ENCODE measurements at regions not wholly inside any gene's neighbourhood (a gene's known extent, or its start where the extent isn't known, plus 50 kb on each side); places are given as distances from the start of the nearest gene placed in this dataset.

DNA sequence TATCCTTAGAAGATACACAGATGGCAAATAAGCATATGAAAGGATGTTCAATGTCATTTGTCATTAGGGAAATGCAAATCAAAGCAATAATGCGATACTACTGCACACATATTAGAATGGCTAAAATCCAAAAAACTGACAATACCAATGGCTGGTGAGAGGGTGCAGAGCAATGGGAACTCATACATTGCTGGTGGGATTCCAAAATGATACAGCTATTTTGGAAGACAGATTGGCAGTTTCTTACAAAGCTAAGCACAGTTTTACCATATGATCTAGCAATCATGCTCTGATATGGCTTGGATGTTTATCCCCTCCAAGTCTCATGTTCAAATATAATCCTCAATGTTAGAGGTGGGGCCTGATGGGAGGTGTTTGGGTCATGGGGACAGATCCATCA, 122.6 kb downstream of the KCTD15 start:
- H3K27me3 Mint-ChIP-seq = peaks cover 2 to 28% of the 10 kb centered on the region in 2 donors
- CTCF ChIA-PET = no interaction called here

DNA sequence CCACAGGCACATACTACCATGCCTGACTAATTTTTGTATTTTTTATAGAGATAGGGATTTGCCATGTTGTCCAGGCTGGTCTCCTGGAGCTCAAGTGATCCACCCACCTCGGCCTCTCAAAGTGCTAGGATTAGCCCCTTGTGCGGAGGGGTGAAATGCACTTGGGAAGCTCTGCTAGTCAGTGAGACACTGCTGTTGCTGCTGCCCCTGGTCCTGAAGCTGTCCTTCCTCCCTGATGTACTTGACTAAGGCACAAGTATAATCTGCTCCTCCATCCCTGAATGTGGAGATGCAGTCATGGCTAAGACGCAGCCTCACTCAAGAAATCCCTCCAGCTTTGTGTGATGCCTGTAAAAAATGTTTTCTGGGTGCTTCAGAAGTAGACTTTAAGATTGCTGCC, 124.5 kb downstream of the KCTD15 start:
- DNase-seq = no peak
- no peaks in the 10 kb centered on the region for H3K4me1 Mint-ChIP-seq
- no peaks in the 10 kb centered on the region for H3K9me3 ChIP-seq (ENCODE audit: low read length)
- no peaks in the 10 kb centered on the region for H3K27me3 ChIP-seq (ENCODE audit: insufficient read depth, low read length, poor library complexity, severe bottlenecking)
- H3K36me3 ChIP-seq (ENCODE audit: insufficient read depth, low read length) = no peaks in the 10 kb centered on the region
- no peak overlapping the region for H3K4me3 ChIP-seq (ENCODE audit: low read length)
- H3K4me3 Mint-ChIP-seq = no peak overlapping the region
- peaks cover 0 to 4% (median 0%) of the 10 kb centered on the region in 5 donors for H3K9me3 Mint-ChIP-seq
- no peaks in the 10 kb centered on the region for H3K36me3 Mint-ChIP-seq
- no peak overlapping the region for H3K27ac Mint-ChIP-seq
- H3K27ac ChIP-seq (ENCODE audit: low read depth, low read length) = no peak overlapping the region
- H3K27me3 Mint-ChIP-seq = peaks cover 6 to 27% of the 10 kb centered on the region in 2 donors
- no peaks in the 10 kb centered on the region for H3K4me1 ChIP-seq (ENCODE audit: insufficient read depth, low read length)
- ChIA-PET CTCF (no interaction called here), POLR2A (no interaction called here)

More for the DNA sequence above, 122.6 kb downstream of the KCTD15 start:
- Histone ChIP-seq H3K36me3 (ENCODE audit: insufficient read depth, low read length) (no peaks in the 10 kb centered on the region), H3K4me1 (ENCODE audit: insufficient read depth, low read length) (no peaks in the 10 kb centered on the region), H3K4me3 (ENCODE audit: low read length) (no peak overlapping the region), H3K27me3 (ENCODE audit: insufficient read depth, low read length, poor library complexity, severe bottlenecking) (no peaks in the 10 kb centered on the region), H3K27ac (ENCODE audit: low read depth, low read length) (no peak overlapping the region), H3K9me3 (ENCODE audit: low read length) (no peaks in the 10 kb centered on the region)
- H3K4me1 Mint-ChIP-seq = no peaks in the 10 kb centered on the region
- no peak for DNase-seq
- H3K9me3 Mint-ChIP-seq = peaks cover 0 to 4% (median 0%) of the 10 kb centered on the region in 5 donors
- no peak overlapping the region for H3K27ac Mint-ChIP-seq
- POLR2A ChIA-PET = no interaction called here
- no peaks in the 10 kb centered on the region for H3K36me3 Mint-ChIP-seq
- no peak overlapping the region for H3K4me3 Mint-ChIP-seq

DNA sequence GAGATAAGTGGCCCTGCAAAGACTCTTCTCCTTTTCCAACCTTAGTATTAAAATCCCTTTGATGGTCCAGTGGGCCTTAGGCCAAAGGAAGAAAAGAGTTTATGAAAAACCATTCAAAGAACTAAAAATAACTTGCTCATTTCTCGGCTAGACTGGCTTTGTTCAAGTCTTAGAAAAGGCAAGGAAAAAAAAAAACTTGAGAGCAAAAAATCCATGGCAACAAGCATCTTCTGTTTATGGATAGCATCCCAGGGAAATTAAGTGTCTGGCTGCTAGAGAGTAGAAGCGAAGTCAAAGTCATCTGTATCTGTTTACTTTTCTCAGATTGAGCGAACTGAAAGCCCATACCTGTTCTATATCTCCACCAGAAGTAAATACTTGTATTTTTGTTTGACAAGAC, 129.6 kb downstream of the KCTD15 start:
- DNase-seq = no peak
- ChIA-PET POLR2A (no interaction called here), CTCF (no interaction called here)
- H3K27ac ChIP-seq (ENCODE audit: low read depth, low read length) = no peak overlapping the region
- H3K4me3 ChIP-seq (ENCODE audit: low read length) = no peak overlapping the region
- H3K9me3 ChIP-seq (ENCODE audit: low read length) = no peaks in the 10 kb centered on the region
- Mint-ChIP-seq H3K27me3 (peaks cover 17 to 45% of the 10 kb centered on the region in 2 donors), H3K4me3 (no peak overlapping the region), H3K36me3 (no peaks in the 10 kb centered on the region), H3K9me3 (peaks cover 0 to 3% (median 0%) of the 10 kb centered on the region in 5 donors), H3K27ac (no peak overlapping the region), H3K4me1 (no peaks in the 10 kb centered on the region)
- no peaks in the 10 kb centered on the region for H3K36me3 ChIP-seq (ENCODE audit: insufficient read depth, low read length)
- no peaks in the 10 kb centered on the region for H3K4me1 ChIP-seq (ENCODE audit: insufficient read depth, low read length)
- H3K27me3 ChIP-seq (ENCODE audit: insufficient read depth, low read length, poor library complexity, severe bottlenecking) = no peaks in the 10 kb centered on the region

DNA sequence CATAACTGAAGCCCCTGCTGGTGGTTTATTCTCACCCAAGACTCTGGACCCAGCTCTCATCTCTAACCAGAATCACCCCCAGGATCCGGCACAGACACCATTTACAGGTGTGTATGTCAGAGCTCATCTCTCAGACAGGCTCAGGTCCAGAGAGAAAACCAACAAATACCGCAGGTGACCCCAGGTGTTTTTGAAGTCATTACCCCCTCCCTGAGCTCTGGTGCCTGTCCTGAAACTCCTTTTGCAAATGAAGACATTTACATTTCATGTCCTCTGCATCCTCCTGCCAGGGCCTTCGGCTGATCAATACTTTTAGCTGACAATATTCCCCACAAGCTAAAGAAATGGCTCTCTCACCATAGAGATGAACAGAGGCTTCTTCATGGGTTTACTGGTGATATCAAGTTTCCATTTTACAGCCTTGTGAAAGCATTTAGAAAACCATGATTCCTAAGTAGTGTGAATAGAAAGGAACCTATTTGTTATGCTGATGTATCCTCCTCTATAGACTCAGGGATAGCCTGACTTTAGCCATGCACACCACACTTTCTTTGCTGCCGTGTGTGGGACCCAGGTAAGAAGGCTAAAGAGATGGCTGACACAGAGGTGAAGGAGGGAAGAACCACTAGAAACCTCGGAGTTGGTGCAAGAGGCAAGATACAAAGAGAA, 131.3 kb downstream of the KCTD15 start:
- POLR2A ChIA-PET = no interaction called here
- Mint-ChIP-seq H3K27me3 (peaks cover 21 to 48% of the 10 kb centered on the region in 2 donors), H3K4me1 (no peaks in the 10 kb centered on the region), H3K4me3 (no peak overlapping the region), H3K9me3 (peaks cover 0 to 3% (median under 1%) of the 10 kb centered on the region in 5 donors), H3K27ac (peak overlapping the region in 1 of 8 donors; percentile 17), H3K36me3 (no peaks in the 10 kb centered on the region)
- no peak overlapping the region for H3K4me3 ChIP-seq (ENCODE audit: low read length)
- DNase-seq = no peak
- CTCF ChIA-PET = no interaction called here
- H3K9me3 ChIP-seq (ENCODE audit: low read length) = no peaks in the 10 kb centered on the region
- no peaks in the 10 kb centered on the region for H3K4me1 ChIP-seq (ENCODE audit: insufficient read depth, low read length)
- H3K27me3 ChIP-seq (ENCODE audit: insufficient read depth, low read length, poor library complexity, severe bottlenecking) = no peaks in the 10 kb centered on the region
- H3K27ac ChIP-seq (ENCODE audit: low read depth, low read length) = no peak overlapping the region
- H3K36me3 ChIP-seq (ENCODE audit: insufficient read depth, low read length) = no peaks in the 10 kb centered on the region

DNA sequence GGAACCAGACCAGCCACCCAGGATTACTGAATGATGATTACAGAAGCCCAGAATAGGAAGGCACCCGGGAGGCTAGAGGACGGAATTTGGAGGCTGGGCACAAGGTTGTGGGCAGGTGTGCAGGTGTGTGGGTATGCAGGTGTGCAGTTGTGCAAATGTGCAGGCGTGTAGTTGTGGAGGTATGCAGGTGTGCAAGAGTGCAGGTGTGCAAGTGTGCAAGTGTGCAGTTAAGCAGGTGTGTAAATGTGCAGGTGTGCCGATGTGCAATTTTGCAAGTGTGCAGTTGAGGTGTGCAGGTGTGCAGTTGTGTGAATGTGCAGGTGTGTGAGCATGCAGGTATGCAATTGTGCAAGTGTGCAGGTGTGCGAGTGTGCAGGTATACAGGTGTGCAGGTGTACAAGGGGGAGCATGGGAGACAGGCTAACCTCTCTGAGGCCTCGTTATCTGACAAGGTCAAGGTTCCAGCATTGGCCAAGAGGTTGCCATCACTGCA, 131.8 kb downstream of the KCTD15 start:
- no peaks in the 10 kb centered on the region for H3K36me3 Mint-ChIP-seq
- Histone ChIP-seq H3K36me3 (ENCODE audit: insufficient read depth, low read length) (no peaks in the 10 kb centered on the region), H3K4me3 (ENCODE audit: low read length) (no peak overlapping the region), H3K4me1 (ENCODE audit: insufficient read depth, low read length) (no peaks in the 10 kb centered on the region), H3K9me3 (ENCODE audit: low read length) (no peaks in the 10 kb centered on the region), H3K27me3 (ENCODE audit: insufficient read depth, low read length, poor library complexity, severe bottlenecking) (no peaks in the 10 kb centered on the region), H3K27ac (ENCODE audit: low read depth, low read length) (no peak overlapping the region)
- H3K9me3 Mint-ChIP-seq = peaks cover 0 to 5% (median 2%) of the 10 kb centered on the region in 5 donors
- POLR2A ChIA-PET = no interaction called here
- peaks cover 24 to 43% of the 10 kb centered on the region in 2 donors for H3K27me3 Mint-ChIP-seq
- no peaks in the 10 kb centered on the region for H3K4me1 Mint-ChIP-seq
- no peak overlapping the region for H3K27ac Mint-ChIP-seq
- DNase-seq = no peak
- CTCF ChIA-PET = no interaction called here
- no peak overlapping the region for H3K4me3 Mint-ChIP-seq

DNA sequence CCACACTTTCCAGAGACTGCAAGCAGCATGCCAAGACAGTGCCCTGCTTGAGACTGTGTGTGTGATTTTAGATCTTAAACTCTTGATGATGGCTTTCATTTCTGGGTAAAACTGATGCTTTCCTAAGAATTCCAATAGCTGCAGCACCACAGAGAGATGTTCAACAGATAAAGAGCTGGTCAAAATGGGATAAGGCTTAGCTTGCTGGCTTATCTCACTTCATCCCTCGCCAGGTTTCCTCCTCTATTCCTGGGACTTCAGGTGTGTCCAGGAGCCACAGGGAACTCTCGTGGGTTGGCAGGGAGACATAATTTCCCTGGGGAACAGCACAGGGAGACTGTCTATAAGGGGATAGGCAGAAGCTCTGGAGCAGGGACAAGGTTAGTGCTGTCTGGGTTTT, 137.3 kb downstream of the KCTD15 start:
- CTCF ChIA-PET = no interaction called here
- no peak for DNase-seq
- H3K27me3 ChIP-seq (ENCODE audit: insufficient read depth, low read length, poor library complexity, severe bottlenecking) = no peaks in the 10 kb centered on the region
- H3K27ac Mint-ChIP-seq = no peak overlapping the region
- H3K9me3 Mint-ChIP-seq = peaks cover 6 to 25% (median 13%) of the 10 kb centered on the region in 5 donors
- POLR2A ChIA-PET = no interaction called here
- H3K4me1 ChIP-seq (ENCODE audit: insufficient read depth, low read length) = no peaks in the 10 kb centered on the region
- H3K36me3 Mint-ChIP-seq = no peaks in the 10 kb centered on the region
- no peaks in the 10 kb centered on the region for H3K4me1 Mint-ChIP-seq
- no peak overlapping the region for H3K4me3 ChIP-seq (ENCODE audit: low read length)
- no peaks in the 10 kb centered on the region for H3K9me3 ChIP-seq (ENCODE audit: low read length)
- H3K27ac ChIP-seq (ENCODE audit: low read depth, low read length) = no peak overlapping the region
- H3K4me3 Mint-ChIP-seq = no peak overlapping the region
- peaks cover 9 to 25% of the 10 kb centered on the region in 2 donors for H3K27me3 Mint-ChIP-seq
- H3K36me3 ChIP-seq (ENCODE audit: insufficient read depth, low read length) = no peaks in the 10 kb centered on the region

DNA sequence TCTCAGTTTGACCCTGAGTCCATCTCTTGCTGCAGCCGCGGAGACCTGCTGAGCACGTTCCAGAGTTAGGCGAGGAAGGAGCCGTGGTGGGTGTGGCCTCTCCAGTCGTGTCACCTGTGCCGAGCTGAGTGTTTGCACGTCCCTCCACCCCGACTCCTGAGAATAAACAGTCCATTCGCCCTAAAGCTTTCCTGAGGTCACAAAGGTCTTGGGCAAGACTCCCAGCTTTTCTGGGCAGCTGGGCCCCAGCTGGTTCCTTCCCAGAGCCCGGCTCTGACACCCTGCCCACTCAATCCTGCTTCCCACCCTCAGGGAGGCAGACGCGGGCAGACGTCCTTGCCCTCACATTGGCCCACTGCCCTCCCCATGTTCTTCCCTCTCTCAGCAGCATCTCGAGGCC, 142.2 kb downstream of the KCTD15 start:
- Mint-ChIP-seq H3K36me3 (no peaks in the 10 kb centered on the region), H3K27me3 (peaks cover 7 to 22% of the 10 kb centered on the region in 2 donors), H3K27ac (no peak overlapping the region), H3K9me3 (peaks cover under 1 to 17% (median 12%) of the 10 kb centered on the region in 5 donors), H3K4me3 (no peak overlapping the region), H3K4me1 (no peaks in the 10 kb centered on the region)
- no peak for DNase-seq
- peaks cover 5% of the 10 kb centered on the region for H3K27me3 ChIP-seq (ENCODE audit: insufficient read depth, low read length, poor library complexity, severe bottlenecking)
- H3K4me1 ChIP-seq (ENCODE audit: insufficient read depth, low read length) = no peaks in the 10 kb centered on the region
- no peaks in the 10 kb centered on the region for H3K36me3 ChIP-seq (ENCODE audit: insufficient read depth, low read length)
- ChIA-PET POLR2A (no interaction called here), CTCF (no interaction called here)
- no peak overlapping the region for H3K27ac ChIP-seq (ENCODE audit: low read depth, low read length)
- H3K9me3 ChIP-seq (ENCODE audit: low read length) = no peaks in the 10 kb centered on the region
- H3K4me3 ChIP-seq (ENCODE audit: low read length) = no peak overlapping the region

DNA sequence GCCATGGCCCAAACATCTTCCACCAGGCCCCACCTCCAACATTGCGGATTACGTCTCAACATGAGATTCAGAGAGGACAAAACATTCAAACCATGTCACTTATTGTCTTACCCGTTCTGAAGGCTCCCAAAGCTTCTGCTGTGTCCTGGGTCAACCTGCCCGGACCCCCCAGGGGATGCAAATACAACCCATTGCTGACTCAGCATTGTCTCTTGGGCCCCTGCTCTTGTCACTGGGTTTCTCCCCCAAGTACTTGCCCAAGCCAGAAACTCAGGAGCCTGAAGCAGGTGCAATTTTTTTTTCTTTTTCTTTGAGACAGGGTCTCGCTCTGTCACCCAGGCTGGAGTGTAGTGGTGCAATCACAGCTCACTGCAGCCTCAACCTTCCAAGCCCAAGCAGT, 144.5 kb downstream of the KCTD15 start:
- H3K27me3 Mint-ChIP-seq = peaks cover 5 to 19% of the 10 kb centered on the region in 2 donors
- no peak overlapping the region for H3K27ac ChIP-seq (ENCODE audit: low read depth, low read length)
- POLR2A ChIA-PET = no interaction called here
- no peaks in the 10 kb centered on the region for H3K4me1 Mint-ChIP-seq
- H3K4me1 ChIP-seq (ENCODE audit: insufficient read depth, low read length) = no peaks in the 10 kb centered on the region
- no peak overlapping the region for H3K4me3 Mint-ChIP-seq
- H3K36me3 ChIP-seq (ENCODE audit: insufficient read depth, low read length) = no peaks in the 10 kb centered on the region
- H3K27ac Mint-ChIP-seq = no peak overlapping the region
- peaks cover 0 to 5% (median 0%) of the 10 kb centered on the region in 5 donors for H3K9me3 Mint-ChIP-seq
- DNase-seq = no peak
- no peaks in the 10 kb centered on the region for H3K9me3 ChIP-seq (ENCODE audit: low read length)
- CTCF ChIA-PET = no interaction called here
- H3K4me3 ChIP-seq (ENCODE audit: low read length) = no peak overlapping the region
- H3K36me3 Mint-ChIP-seq = no peaks in the 10 kb centered on the region
- peaks cover 5% of the 10 kb centered on the region for H3K27me3 ChIP-seq (ENCODE audit: insufficient read depth, low read length, poor library complexity, severe bottlenecking)

All from CD8-positive, alpha-beta memory T cell (primary cell).